GM12865 (cell line): ENCODE measurements at regions not wholly inside any gene's neighbourhood (a gene's known extent, or its start where the extent isn't known, plus 50 kb on each side); places are given as distances from the start of the nearest gene placed in this dataset.
"Not testable (repeated sequence)": the region's sequence is repeated elsewhere in the genome, so short reads cannot be mapped to it uniquely, and the experiment has no call there.

Experiments used
- DNase-seq: peaks from one replicate; pipeline ENCODE4 v3.0.0; 2010; ENCODE audit warnings: low read depth
- H3K4me3 ChIP-seq: 2 replicates; pipeline ENCODE4 v1.5.1; 2011; ENCODE audit warnings: mild to moderate bottlenecking, low read depth, low read length, control low read depth
- TF ChIP-seq, protein P1 (sequence below): IDR thresholded peaks from 2 replicates; pipeline ENCODE4 v1.5.1; 2011; ENCODE audit warnings: low read length, control low read depth, low read depth, inconsistent platforms; ENCODE audit not compliant: insufficient read depth; ENCODE audit errors: missing control alignments

- no peak overlapping the region for H3K4me3 ChIP-seq
- DNase-seq = no peak
- TF ChIP-seq, protein P1, sequence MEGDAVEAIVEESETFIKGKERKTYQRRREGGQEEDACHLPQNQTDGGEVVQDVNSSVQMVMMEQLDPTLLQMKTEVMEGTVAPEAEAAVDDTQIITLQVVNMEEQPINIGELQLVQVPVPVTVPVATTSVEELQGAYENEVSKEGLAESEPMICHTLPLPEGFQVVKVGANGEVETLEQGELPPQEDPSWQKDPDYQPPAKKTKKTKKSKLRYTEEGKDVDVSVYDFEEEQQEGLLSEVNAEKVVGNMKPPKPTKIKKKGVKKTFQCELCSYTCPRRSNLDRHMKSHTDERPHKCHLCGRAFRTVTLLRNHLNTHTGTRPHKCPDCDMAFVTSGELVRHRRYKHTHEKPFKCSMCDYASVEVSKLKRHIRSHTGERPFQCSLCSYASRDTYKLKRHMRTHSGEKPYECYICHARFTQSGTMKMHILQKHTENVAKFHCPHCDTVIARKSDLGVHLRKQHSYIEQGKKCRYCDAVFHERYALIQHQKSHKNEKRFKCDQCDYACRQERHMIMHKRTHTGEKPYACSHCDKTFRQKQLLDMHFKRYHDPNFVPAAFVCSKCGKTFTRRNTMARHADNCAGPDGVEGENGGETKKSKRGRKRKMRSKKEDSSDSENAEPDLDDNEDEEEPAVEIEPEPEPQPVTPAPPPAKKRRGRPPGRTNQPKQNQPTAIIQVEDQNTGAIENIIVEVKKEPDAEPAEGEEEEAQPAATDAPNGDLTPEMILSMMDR = no peak
Measured at GRCh38 chr10:3923033-3923432, 138.0 kb upstream of the KLF6 start.

DNA sequence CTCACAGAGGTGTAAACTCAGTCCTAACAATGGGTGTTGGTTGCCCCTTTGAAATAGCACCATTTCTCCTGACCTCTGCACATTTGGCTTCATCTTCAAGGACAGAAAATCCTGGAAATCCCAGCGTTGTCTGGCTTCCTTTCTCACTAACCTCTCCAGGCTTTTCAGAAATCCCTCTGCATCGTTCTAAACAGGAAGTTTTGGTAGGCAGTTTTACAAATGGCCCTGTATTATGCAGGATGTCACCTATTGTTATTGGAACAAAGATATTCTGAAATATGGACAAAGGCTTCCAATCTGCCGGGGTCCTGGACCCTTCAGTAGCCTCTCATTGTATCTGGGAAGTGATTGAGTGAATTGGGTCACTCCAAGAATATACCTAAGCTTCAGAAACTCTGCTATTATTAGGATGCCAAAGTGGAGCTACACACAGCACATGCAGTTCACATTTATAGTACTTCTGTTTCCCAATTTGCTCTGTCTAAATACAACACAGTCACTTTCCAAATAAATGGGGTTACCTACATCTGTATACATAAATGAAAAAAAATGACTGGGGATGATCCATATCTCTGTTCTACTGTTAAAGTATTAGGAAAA lies 134.8 kb upstream of the KLF6 start:
- no peak for DNase-seq
- no peak overlapping the region for H3K4me3 ChIP-seq
- TF ChIP-seq, protein P1 = no peak

DNA sequence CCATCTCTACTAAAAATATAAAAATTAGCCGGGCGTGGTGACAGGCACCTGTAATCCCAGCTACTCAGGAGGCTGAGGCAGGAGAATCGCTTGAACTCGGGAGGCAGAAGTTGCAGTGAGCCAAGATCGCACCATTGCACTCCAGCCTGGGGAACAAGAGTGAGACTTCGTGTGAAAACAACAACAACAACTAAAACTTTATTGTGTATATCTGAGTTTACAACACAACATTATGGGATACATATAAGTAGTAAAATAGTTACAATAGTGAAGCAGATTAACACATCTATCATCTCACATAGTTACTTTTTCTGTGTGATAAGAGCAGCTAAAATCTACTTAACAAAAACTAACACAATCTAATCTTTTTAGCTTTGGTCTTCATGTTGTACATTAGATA lies 132.4 kb upstream of the KLF6 start:
- not testable (repeated sequence) for DNase-seq, H3K4me3 ChIP-seq

DNA sequence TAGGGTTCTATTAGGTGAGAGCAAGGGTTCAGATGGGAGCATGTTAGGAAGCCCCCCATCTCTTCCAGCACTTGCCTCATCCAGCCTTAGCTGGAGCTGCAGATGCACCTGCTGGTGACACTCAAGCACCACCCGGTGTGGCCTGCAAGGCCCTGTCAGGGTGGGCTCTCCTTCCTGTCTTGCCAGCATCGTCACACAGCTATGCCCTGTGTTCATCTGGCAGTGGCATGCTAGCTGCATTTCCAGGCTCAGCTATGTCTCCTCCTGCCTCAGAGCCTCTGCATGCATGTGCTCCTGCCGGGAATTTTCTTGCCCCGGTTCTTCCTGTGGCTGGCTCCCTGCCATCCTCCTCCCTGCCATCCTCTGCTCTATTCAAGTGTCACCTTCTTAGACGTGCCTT lies 129.7 kb upstream of the KLF6 start:
- no peak overlapping the region for H3K4me3 ChIP-seq
- no peak for DNase-seq
- TF ChIP-seq, protein P1 = no peak

DNA sequence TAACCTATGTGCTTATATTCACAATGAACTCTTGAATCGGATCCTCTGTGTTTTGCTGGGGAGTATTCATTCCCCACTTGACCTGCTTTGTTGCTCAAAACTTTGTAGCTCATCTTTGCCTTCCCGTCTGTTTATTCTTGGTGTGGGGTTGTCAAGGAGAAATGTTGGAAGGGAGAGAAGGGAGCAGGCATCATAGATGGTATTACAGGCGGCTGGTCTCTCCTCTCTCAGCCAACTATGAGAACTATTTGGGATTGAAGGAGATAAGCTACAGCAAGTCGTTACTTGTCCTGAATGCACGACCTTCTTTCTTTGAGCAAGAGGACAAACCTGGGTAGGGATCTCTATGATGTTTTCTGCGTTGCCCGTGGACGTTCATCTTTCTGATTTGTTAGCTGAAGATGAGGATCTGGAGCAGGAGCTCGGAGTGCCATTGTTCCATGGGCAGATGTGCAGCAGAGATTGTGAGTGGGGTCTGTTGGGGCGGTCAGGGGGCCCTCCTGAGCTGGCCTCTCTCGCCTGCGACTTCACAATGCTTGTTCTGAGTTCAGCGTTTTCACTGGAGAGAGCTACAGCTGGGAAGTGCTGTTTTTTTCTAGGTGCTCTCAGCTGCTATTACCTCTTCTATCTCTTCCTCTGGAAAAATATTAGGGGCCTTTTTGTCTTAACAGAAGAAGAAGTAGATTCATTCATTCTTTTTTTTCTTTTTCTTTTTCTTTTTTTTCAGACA lies 126.9 kb upstream of the KLF6 start:
- H3K4me3 ChIP-seq = no peak overlapping the region
- TF ChIP-seq, protein P1 = no peak
- no peak for DNase-seq

- TF ChIP-seq, protein P1 = no peak
- no peak overlapping the region for H3K4me3 ChIP-seq
- DNase-seq = no peak
Measured at GRCh38 chr10:3911241-3911640, 126.2 kb upstream of the KLF6 start.

DNA sequence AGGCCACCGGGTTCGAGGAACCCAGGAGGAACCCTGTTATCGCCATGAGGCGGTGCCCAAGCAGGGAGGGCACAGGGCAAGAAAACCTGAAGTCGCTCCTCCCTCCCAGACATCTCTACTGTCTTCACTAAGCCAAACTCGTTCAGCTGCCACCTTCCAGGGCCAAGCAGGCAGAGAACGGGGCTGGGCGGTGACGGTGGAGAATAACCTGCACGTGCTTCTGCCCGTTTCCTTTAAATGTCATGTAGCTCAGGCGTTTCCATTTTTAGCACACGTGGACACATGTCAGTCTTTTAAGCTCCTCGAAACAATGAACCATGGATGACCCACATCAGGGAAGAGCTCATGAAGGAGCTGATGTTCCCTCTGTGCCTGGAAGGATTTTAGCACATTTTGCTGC lies 124.3 kb upstream of the KLF6 start:
- DNase-seq = no peak
- no peak overlapping the region for H3K4me3 ChIP-seq
- TF ChIP-seq, protein P1 = no peak
